ENCODE measurements at regions not wholly inside any gene's neighbourhood (a gene's known extent, or its start where the extent isn't known, plus 50 kb on each side); places are given as distances from the start of the nearest gene placed in this dataset.

GRCh38 chr12:38141239-38141638 is 175.3 kb upstream of the ALG10B start:
- DNase-seq (ENCODE audit: low spot score): no peak
- no peak for TF ChIP-seq CTCF (IDR thresholded peaks at IDR 0.05; ENCODE audit: extremely low read depth, missing control alignments)

- DNase-seq (ENCODE audit: low spot score): no peak
- TF ChIP-seq CTCF (IDR thresholded peaks at IDR 0.05; ENCODE audit: extremely low read depth, missing control alignments): no peak
Observed at GRCh38 chr12:38141861-38142260, 174.7 kb upstream of the ALG10B start.

GRCh38 chr12:38142974-38143373 is 173.6 kb upstream of the ALG10B start:
- no peak for TF ChIP-seq CTCF (IDR thresholded peaks at IDR 0.05; ENCODE audit: extremely low read depth, missing control alignments)
- DNase-seq (ENCODE audit: low spot score): no peak

GRCh38 chr12:38144049-38144448 is 172.5 kb upstream of the ALG10B start:
- TF ChIP-seq CTCF (IDR thresholded peaks at IDR 0.05; ENCODE audit: extremely low read depth, missing control alignments): no peak
- no peak for DNase-seq (ENCODE audit: low spot score)

- no peak for TF ChIP-seq CTCF (IDR thresholded peaks at IDR 0.05; ENCODE audit: extremely low read depth, missing control alignments)
- DNase-seq (ENCODE audit: low spot score): no peak
Observed at GRCh38 chr12:38144601-38145436, 171.8 kb upstream of the ALG10B start.

- DNase-seq (ENCODE audit: low spot score): no peak
- TF ChIP-seq CTCF (IDR thresholded peaks at IDR 0.05; ENCODE audit: extremely low read depth, missing control alignments): no peak
Observed at GRCh38 chr12:38149395-38150073, 167.0 kb upstream of the ALG10B start.

GRCh38 chr12:38151991-38152700 is 164.4 kb upstream of the ALG10B start:
- DNase-seq (ENCODE audit: low spot score): no peak
- TF ChIP-seq CTCF (IDR thresholded peaks at IDR 0.05; ENCODE audit: extremely low read depth, missing control alignments): no peak
